ENCODE measurements at regions not wholly inside any gene's neighbourhood (a gene's known extent, or its start where the extent isn't known, plus 50 kb on each side); places are given as distances from the start of the nearest gene placed in this dataset.

- Mint-ChIP-seq H3K36me3 (ENCODE audit: unreplicated experiment) (no peaks in the 10 kb centered on the region), H3K4me3 (ENCODE audit: unreplicated experiment) (no peak overlapping the region), H3K27ac (ENCODE audit: unreplicated experiment) (no peak overlapping the region), H3K4me1 (ENCODE audit: low read depth, unreplicated experiment) (peaks cover 3% of the 10 kb centered on the region), H3K9me3 (ENCODE audit: unreplicated experiment) (no peaks in the 10 kb centered on the region), H3K27me3 (ENCODE audit: unreplicated experiment) (peaks cover 2% of the 10 kb centered on the region)
- no peak for TF ChIP-seq CTCF (IDR thresholded peaks at IDR 0.05; ENCODE audit: partially characterized antibody, unreplicated experiment)
- no peak for DNase-seq
Measured at GRCh38 chrX:114077773-114078172, 506.1 kb upstream of the HTR2C start.

- Mint-ChIP-seq H3K27ac (ENCODE audit: unreplicated experiment) (no peak overlapping the region), H3K4me3 (ENCODE audit: unreplicated experiment) (no peak overlapping the region)
- no peak for DNase-seq
Measured at GRCh38 chrX:114075073-114075673, 508.7 kb upstream of the HTR2C start.

GRCh38 chrX:114073926-114074325 lies 510.0 kb upstream of the HTR2C start:
- H3K9me3 Mint-ChIP-seq (ENCODE audit: unreplicated experiment), result no peaks in the 10 kb centered on the region
- no peak for DNase-seq
- peaks cover 3% of the 10 kb centered on the region for H3K4me1 Mint-ChIP-seq (ENCODE audit: low read depth, unreplicated experiment)
- no peaks in the 10 kb centered on the region for H3K27me3 Mint-ChIP-seq (ENCODE audit: unreplicated experiment)
- no peak for TF ChIP-seq CTCF (IDR thresholded peaks at IDR 0.05; ENCODE audit: partially characterized antibody, unreplicated experiment)
- H3K27ac Mint-ChIP-seq (ENCODE audit: unreplicated experiment), result no peak overlapping the region
- H3K4me3 Mint-ChIP-seq (ENCODE audit: unreplicated experiment), result no peak overlapping the region
- no peaks in the 10 kb centered on the region for H3K36me3 Mint-ChIP-seq (ENCODE audit: unreplicated experiment)

More at GRCh38 chrX:114075073-114075673, 508.7 kb upstream of the HTR2C start:
- peak; percentile 30 for TF ChIP-seq CTCF (IDR thresholded peaks at IDR 0.05; ENCODE audit: partially characterized antibody, unreplicated experiment)
- no peaks in the 10 kb centered on the region for H3K36me3 Mint-ChIP-seq (ENCODE audit: unreplicated experiment)
- H3K4me1 Mint-ChIP-seq (ENCODE audit: low read depth, unreplicated experiment), result peaks cover 3% of the 10 kb centered on the region
- peaks cover 2% of the 10 kb centered on the region for H3K27me3 Mint-ChIP-seq (ENCODE audit: unreplicated experiment)
- H3K9me3 Mint-ChIP-seq (ENCODE audit: unreplicated experiment), result no peaks in the 10 kb centered on the region

- Mint-ChIP-seq H3K27me3 (ENCODE audit: unreplicated experiment) (no peaks in the 10 kb centered on the region), H3K4me3 (ENCODE audit: unreplicated experiment) (no peak overlapping the region), H3K4me1 (ENCODE audit: low read depth, unreplicated experiment) (peaks cover 3% of the 10 kb centered on the region), H3K9me3 (ENCODE audit: unreplicated experiment) (no peaks in the 10 kb centered on the region), H3K36me3 (ENCODE audit: unreplicated experiment) (no peaks in the 10 kb centered on the region), H3K27ac (ENCODE audit: unreplicated experiment) (no peak overlapping the region)
- no peak for TF ChIP-seq CTCF (IDR thresholded peaks at IDR 0.05; ENCODE audit: partially characterized antibody, unreplicated experiment)
- no peak for DNase-seq
Measured at GRCh38 chrX:114071412-114071811, 512.5 kb upstream of the HTR2C start.

GRCh38 chrX:114065577-114066223 lies 518.2 kb upstream of the HTR2C start:
- H3K9me3 Mint-ChIP-seq (ENCODE audit: unreplicated experiment), result no peaks in the 10 kb centered on the region
- H3K27me3 Mint-ChIP-seq (ENCODE audit: unreplicated experiment), result peaks cover 1% of the 10 kb centered on the region
- H3K36me3 Mint-ChIP-seq (ENCODE audit: unreplicated experiment), result no peaks in the 10 kb centered on the region
- no peaks in the 10 kb centered on the region for H3K4me1 Mint-ChIP-seq (ENCODE audit: low read depth, unreplicated experiment)
- DNase-seq, result no peak
- H3K27ac Mint-ChIP-seq (ENCODE audit: unreplicated experiment), result no peak overlapping the region
- TF ChIP-seq CTCF (IDR thresholded peaks at IDR 0.05; ENCODE audit: partially characterized antibody, unreplicated experiment), result no peak
- H3K4me3 Mint-ChIP-seq (ENCODE audit: unreplicated experiment), result no peak overlapping the region
